H9 (cell line): ENCODE measurements at regions not wholly inside any gene's neighbourhood (a gene's known extent, or its start where the extent isn't known, plus 50 kb on each side); places are given as distances from the start of the nearest gene placed in this dataset.
A peak's percentile ranks its signal among the peaks of the same experiment; 100 is the strongest.

Experiments
- DNase-seq: peaks from one replicate; pipeline ENCODE4 v3.0.0-alpha.2; 2017
- H2AFZ ChIP-seq: one replicate; pipeline ENCODE4 v1.6.1; 2013; ENCODE audit warnings: mild to moderate bottlenecking, low read length, control low read depth, moderate library complexity
- H2AK5ac ChIP-seq: 2 replicates; pipeline ENCODE4 v1.6.1; 2013; ENCODE audit warnings: low read length, control low read depth, mixed read lengths; ENCODE audit not compliant: insufficient read length
- H2BK120ac ChIP-seq: one replicate; pipeline ENCODE4 v1.6.1; 2013; ENCODE audit warnings: low read depth, mild to moderate bottlenecking, low read length, control low read depth, inconsistent platforms; ENCODE audit not compliant: poor library complexity, severe bottlenecking
- H2BK12ac ChIP-seq: 2 replicates; pipeline ENCODE4 v1.6.1; 2013; ENCODE audit warnings: low read length, control low read depth, mixed read lengths, low read depth; ENCODE audit not compliant: insufficient read length
- H2BK15ac ChIP-seq: 2 replicates; pipeline ENCODE4 v1.6.1; 2013; ENCODE audit warnings: low read depth, low read length, control low read depth
- H2BK20ac ChIP-seq: one replicate; pipeline ENCODE4 v1.6.1; 2013; ENCODE audit warnings: low read depth, mild to moderate bottlenecking, low read length, control low read depth, inconsistent platforms; ENCODE audit not compliant: poor library complexity, severe bottlenecking
- H2BK5ac ChIP-seq: 2 replicates; pipeline ENCODE4 v1.6.1; 2013; ENCODE audit warnings: low read length, control low read depth, mixed read lengths; ENCODE audit not compliant: insufficient read length
- H3K14ac ChIP-seq: 2 replicates; pipeline ENCODE4 v1.6.1; 2013; ENCODE audit warnings: low read length, control low read depth; ENCODE audit not compliant: insufficient read depth
- H3K18ac ChIP-seq: 2 replicates; pipeline ENCODE4 v1.6.1; 2013; ENCODE audit warnings: low read depth, mild to moderate bottlenecking, mixed read lengths, low read length, control low read depth; ENCODE audit not compliant: insufficient read length
- H3K23ac ChIP-seq: 2 replicates; pipeline ENCODE4 v1.6.1; 2013; ENCODE audit warnings: low read length, control low read depth, mixed read lengths, low read depth; ENCODE audit not compliant: insufficient read length
- H3K23me2 ChIP-seq: 2 replicates; pipeline ENCODE4 v1.6.1; 2013; ENCODE audit warnings: low read depth, mild to moderate bottlenecking, mixed read lengths, low read length, control low read depth; ENCODE audit not compliant: insufficient read length, poor library complexity, severe bottlenecking
- H3K27ac ChIP-seq: 2 replicates; pipeline ENCODE4 v1.5.1; 2013; ENCODE audit warnings: low read length, control low read depth, mixed read lengths, low read depth; ENCODE audit not compliant: insufficient read length
- H3K27me3 ChIP-seq: 2 replicates; pipeline ENCODE4 v1.6.1; 2013; ENCODE audit warnings: low read length, control low read depth, inconsistent platforms; ENCODE audit not compliant: insufficient read depth
- H3K4ac ChIP-seq: 2 replicates; pipeline ENCODE4 v1.6.1; 2013; ENCODE audit warnings: low read depth, mild to moderate bottlenecking, control low read depth, inconsistent platforms, low read length, moderate library complexity
- H3K4me1 ChIP-seq: 2 replicates; pipeline ENCODE4 v1.6.1; 2013; ENCODE audit warnings: low read length, control low read depth, inconsistent platforms; ENCODE audit not compliant: insufficient read depth
- H3K4me2 ChIP-seq: 2 replicates; pipeline ENCODE4 v1.6.1; 2013; ENCODE audit warnings: low read length, control low read depth, mixed read lengths; ENCODE audit not compliant: insufficient read length, insufficient read depth
- H3K56ac ChIP-seq: 2 replicates; pipeline ENCODE4 v1.6.1; 2013; ENCODE audit warnings: low read depth, mild to moderate bottlenecking, mixed read lengths, low read length, control low read depth; ENCODE audit not compliant: insufficient read length
- H3K79me1 ChIP-seq: 2 replicates; pipeline ENCODE4 v1.6.1; 2013; ENCODE audit warnings: low read depth, mild to moderate bottlenecking, moderate library complexity, low read length, control low read depth, inconsistent platforms; ENCODE audit not compliant: insufficient read depth, poor library complexity, severe bottlenecking
- H3K79me2 ChIP-seq: 2 replicates; pipeline ENCODE4 v1.6.1; 2013; ENCODE audit warnings: low read length, control low read depth, inconsistent platforms; ENCODE audit not compliant: insufficient read depth
- H3K9ac ChIP-seq: 2 replicates; pipeline ENCODE4 v1.6.1; 2013; ENCODE audit warnings: low read length, control low read depth, mixed read lengths; ENCODE audit not compliant: insufficient read length; ENCODE audit errors: extremely low read depth
- H3K9me3 ChIP-seq: one replicate; pipeline ENCODE4 v1.6.1; 2013; ENCODE audit warnings: low read depth, low read length, inconsistent platforms; ENCODE audit not compliant: control insufficient read depth
- H3T11ph ChIP-seq: one replicate; pipeline ENCODE4 v1.6.1; 2013; ENCODE audit warnings: mild to moderate bottlenecking, low read length, control low read depth, inconsistent platforms
- H4K20me1 ChIP-seq: one replicate; pipeline ENCODE4 v1.6.1; 2013; ENCODE audit not compliant: control insufficient read depth, insufficient read length, insufficient read depth
- H4K5ac ChIP-seq: 2 replicates; pipeline ENCODE4 v1.6.1; 2013; ENCODE audit warnings: low read depth, mild to moderate bottlenecking, mixed read lengths, low read length, control low read depth; ENCODE audit not compliant: insufficient read length
- H4K8ac ChIP-seq: replicated peaks from 2 replicates; pipeline ENCODE4 v1.6.1; 2013; ENCODE audit warnings: low read length, control low read depth, mixed read lengths, low read depth; ENCODE audit not compliant: insufficient read length
- H4K91ac ChIP-seq: 2 replicates; pipeline ENCODE4 v1.6.1; 2013; ENCODE audit warnings: low read depth, mild to moderate bottlenecking, moderate library complexity, mixed read lengths, low read length, control low read depth; ENCODE audit not compliant: insufficient read length
- H3K27ac Mint-ChIP-seq, 3 experiments: 2 replicates in 2 of 3; 3 replicates in 1 of 3; pipeline ENCODE4 v1.8.0; 2020 to 2021; ENCODE audit warnings: mixed read lengths in 3 of 3, mild to moderate bottlenecking in 1 of 3, moderate library complexity in 1 of 3
- H3K27me3 Mint-ChIP-seq: 2 replicates; pipeline ENCODE4 v1.8.0; 2021; ENCODE audit warnings: low read depth, mild to moderate bottlenecking, moderate library complexity, mixed read lengths
- H3K36me3 Mint-ChIP-seq, 3 experiments: 2 replicates in 2 of 3; 3 replicates in 1 of 3; pipeline ENCODE4 v1.8.0; 2020 to 2021; ENCODE audit warnings: low read depth in 3 of 3, mixed read lengths in 3 of 3; ENCODE audit not compliant: insufficient read depth in 1 of 3
- H3K4me1 Mint-ChIP-seq, 2 experiments: 2 replicates each; pipeline ENCODE4 v1.8.0; 2020; ENCODE audit warnings: mixed read lengths in 2 of 2
- H3K4me3 Mint-ChIP-seq, 2 experiments: 2 replicates in 1 of 2; 3 replicates in 1 of 2; pipeline ENCODE4 v1.8.0; 2020 to 2021; ENCODE audit warnings: mild to moderate bottlenecking in 2 of 2, mixed read lengths in 2 of 2, moderate library complexity in 1 of 2
- H3K9me3 Mint-ChIP-seq, 2 experiments: 2 replicates in 1 of 2; 3 replicates in 1 of 2; pipeline ENCODE4 v1.8.0; 2020; ENCODE audit warnings: mild to moderate bottlenecking in 2 of 2, mixed read lengths in 2 of 2, moderate library complexity in 1 of 2
- CTCF ChIP-seq: fragments of 200-600 bp; sonication (generic); conservative IDR thresholded peaks from 3 replicates; pipeline ENCODE4 v1.8.0; 2021; ENCODE audit warnings: antibody characterized with exemption, mild to moderate bottlenecking
- WGBS: extraction: QIAGEN DNeasy Blood & Tissue Kit; methylation state at CpG from one replicate; pipeline ENCODE4 v1.1.7; 2013; ENCODE audit warnings: missing lambda C conversion rate, low lambda C conversion rate, mixed read lengths; ENCODE audit not compliant: insufficient read length; ENCODE audit errors: extremely low coverage; 5-methylcytosine and 5-hydroxymethylcytosine counted together

GRCh38 chr10:44233561-44234482 is 151.1 kb downstream of the CXCL12 start:
- Histone ChIP-seq H2AK5ac (no peak overlapping the region), H2BK15ac (no peak overlapping the region), H2AFZ (no peak overlapping the region), H3K27ac (no peak overlapping the region), H3K4ac (no peak overlapping the region), H4K5ac (no peak overlapping the region), H3K27me3 (no peaks in the 10 kb centered on the region), H3T11ph (no peak overlapping the region), H2BK20ac (no peak overlapping the region), H2BK12ac (no peak overlapping the region), H3K23me2 (peaks cover 2% of the 10 kb centered on the region), H3K23ac (no peak overlapping the region), H3K56ac (no peak overlapping the region), H3K18ac (peak overlapping the region; percentile 96), H4K8ac (no peak overlapping the region), H3K79me2 (no peaks in the 10 kb centered on the region), H2BK120ac (no peak overlapping the region), H3K9ac (no peak overlapping the region), H3K4me1 (peaks cover 2% of the 10 kb centered on the region; the same call in 1 of the 2 replicates), H3K9me3 (no peaks in the 10 kb centered on the region), H4K91ac (no peak overlapping the region), H3K4me2 (peak overlapping the region; percentile 52), H2BK5ac (no peak overlapping the region), H3K79me1 (no peaks in the 10 kb centered on the region), H3K14ac (peak overlapping the region; percentile 93), H4K20me1 (no peaks in the 10 kb centered on the region)
- peak; percentile 95 for DNase-seq
- H3K4me1 Mint-ChIP-seq: peaks cover 29 to 32% of the 10 kb centered on the region in 2 experiments
- peak overlapping the region; percentile 34 to 70 for H3K4me3 Mint-ChIP-seq
- TF ChIP-seq CTCF: no peak
- H3K9me3 Mint-ChIP-seq: peaks cover 9 to 17% of the 10 kb centered on the region in 2 experiments
- H3K36me3 Mint-ChIP-seq: peaks cover 0 to 30% (median 9%) of the 10 kb centered on the region in 3 experiments; a peak in 5 of 7 replicates
- no CpG with 5 or more reads among the region's 23 CpGs for WGBS
- H3K27ac Mint-ChIP-seq: peak overlapping the region; percentile 17 to 88 (median 59); a peak in 6 of 7 replicates
- H3K27me3 Mint-ChIP-seq: peaks cover 52% of the 10 kb centered on the region
